HepG2 (cell line): ENCODE measurements at regions not wholly inside any gene's neighbourhood (a gene's known extent, or its start where the extent isn't known, plus 50 kb on each side); places are given as distances from the start of the nearest gene placed in this dataset. TPM values are rescaled to one million over a fixed set of nuclear protein-coding genes. Genes with fewer than 3 reads are reported as not detected.

Experiments used
- ATAC-seq: fragments of 200-7000 bp; cut with Tn5 transposase; 3 replicates; pipeline ENCODE4 v1.9.1; 2020; ENCODE audit warnings: mild to moderate bottlenecking, moderate library complexity
- BruUV-seq: library from RNA; stranded (reverse); fragments of 400-500 nt; replicated peaks from 2 replicates; lab custom pipeline; 2021; lab: Mats Ljungman, UMichigan
- CTCF ChIA-PET: fragments of 300-600 bp; formaldehyde crosslinking; extraction: SDS; loops from one replicate; lab custom pipeline; 2021; ENCODE audit warnings: low total read pairs, inconsistent platforms, low intra/inter-chr PET ratio; lab: Yijun Ruan, JAX
- POLR2A ChIA-PET: fragments of 350-600 bp; sonication (Branson Sonifier 250); formaldehyde crosslinking; loops from one replicate; lab custom pipeline; 2020; ENCODE audit warnings: antibody characterized with exemption, inconsistent platforms; lab: Yijun Ruan, JAX
- DNase-seq: peaks from one replicate; pipeline ENCODE4 v3.0.0-alpha.2; 2015; ENCODE audit warnings: low spot score
- FAIRE-seq: peaks from 3 replicates; lab custom pipeline; 2011; peaks lifted over from hg19 to GRCh38; lab: Jason Lieb, UNC
- H2AFZ ChIP-seq: one replicate; pipeline ENCODE4 v1.6.1; 2011; ENCODE audit warnings: low read length, inconsistent platforms
- H3K27ac ChIP-seq: fragments of 300-600 bp; 3 replicates; pipeline ENCODE4 v1.8.0; 2011; ENCODE audit warnings: mixed run types, mild to moderate bottlenecking, mixed read lengths, low read length, inconsistent platforms; ENCODE audit not compliant: insufficient read depth; ENCODE audit errors: extremely low read length
- H3K27me3 ChIP-seq, 2 experiments: fragments of 200-600 bp in 1 of 2; 2 replicates in 1 of 2; 3 replicates in 1 of 2; pipeline versions ENCODE4 v1.6.0 to v1.8.0; 2011; ENCODE audit warnings: low read length in 2 of 2, mild to moderate bottlenecking in 2 of 2, moderate library complexity in 2 of 2, inconsistent platforms in 1 of 2; ENCODE audit not compliant: insufficient read depth in 2 of 2, control insufficient read depth in 1 of 2
- H3K36me3 ChIP-seq, 2 experiments: fragments of 200-600 bp in 1 of 2; replicated peaks in 1 of 2; 2 replicates in 1 of 2; 3 replicates in 1 of 2; pipeline versions ENCODE4 v1.5.1 to v1.8.0; 2011; ENCODE audit warnings: low read length in 2 of 2, inconsistent platforms in 1 of 2; ENCODE audit not compliant: insufficient read depth in 2 of 2, control insufficient read depth in 1 of 2
- H3K4me1 ChIP-seq: 2 replicates; pipeline ENCODE4 v1.5.1; 2012; ENCODE audit warnings: low read length, inconsistent platforms; ENCODE audit not compliant: insufficient read depth
- H3K4me2 ChIP-seq: 2 replicates; pipeline ENCODE4 v1.6.0; 2011; ENCODE audit warnings: low read depth, low read length, inconsistent platforms
- H3K4me3 ChIP-seq, 3 experiments: fragments of 200-600 bp in 1 of 3; sonication (generic), shearing (Covaris generic) in 1 of 3; replicated peaks in 1 of 3; 2 replicates each; pipeline ENCODE4 v1.5.1; 2011 to 2016; ENCODE audit warnings: low read length in 3 of 3, inconsistent platforms in 2 of 3, low read depth in 2 of 3, mild to moderate bottlenecking in 2 of 3, control low read depth in 1 of 3, mixed read lengths in 1 of 3; ENCODE audit not compliant: insufficient read depth in 1 of 3
- H3K79me2 ChIP-seq: one replicate; pipeline ENCODE4 v1.6.1; 2011; ENCODE audit warnings: low read length, inconsistent platforms; ENCODE audit not compliant: insufficient read depth
- H3K9ac ChIP-seq: 2 replicates; pipeline ENCODE4 v1.6.0; 2011; ENCODE audit warnings: mild to moderate bottlenecking, low read depth, low read length, inconsistent platforms; ENCODE audit not compliant: insufficient read depth
- H3K9me3 ChIP-seq: 2 replicates; pipeline ENCODE4 v1.5.1; 2012; ENCODE audit warnings: mild to moderate bottlenecking, low read length
- H4K20me1 ChIP-seq: 2 replicates; pipeline ENCODE4 v1.6.0; 2011; ENCODE audit warnings: inconsistent platforms, mild to moderate bottlenecking, low read length, moderate library complexity; ENCODE audit not compliant: insufficient read depth
- ATF7 ChIP-seq, 2 experiments: fragments of 450-650 bp in 1 of 2; sonication (generic) in 1 of 2; formaldehyde crosslinking in 1 of 2; IDR thresholded peaks; 2 replicates each; pipeline versions ENCODE4 v1.4.0 to v1.6.1; 2016 to 2020; ENCODE audit warnings: antibody characterized with exemption in 1 of 2, mild to moderate bottlenecking in 1 of 2, missing genetic modification reagents in 1 of 2
- MEIS2 ChIP-seq: sonication (generic); formaldehyde crosslinking; IDR thresholded peaks from 2 replicates; pipeline ENCODE4 v1.9.0; 2021; ENCODE audit warnings: mild to moderate bottlenecking, missing genetic modification reagents
- WGBS: methylation state at CpG from one replicate; pipeline ENCODE4 v1.1.6; 2017; ENCODE audit warnings: low lambda C conversion rate; 5-methylcytosine and 5-hydroxymethylcytosine counted together
- in situ Hi-C: cut with HindIII; loops from 2 replicates; pipeline ENCODE4 v1.10.0; 2017; ENCODE audit warnings: low pct_unique_long_range_greater_than_20kb; ENCODE audit not compliant: extremely low pct_ligation_motif_present
- intact Hi-C: fragments of 100-400 bp; cut with micrococcal nuclease; formaldehyde crosslinking; loops from one replicate; pipeline ENCODE4 v1.10.0; 2022; ENCODE audit not compliant: unreplicated experiment
- microRNA-seq: library from miRNA; unstranded; fragments of <30 nt; microRNA quantifications from one replicate; pipeline ENCODE4, GENCODE V29; 2020
- small RNA-seq, 3 experiments: library from RNA; depleted of rRNA; stranded (forward); fragments of <200 nt; gene quantifications; one replicate each; pipeline ENCODE3, GENCODE V24; 2012; ENCODE audit warnings: low read depth in 2 of 3, low replicate concordance in 1 of 3; ENCODE audit not compliant: insufficient read length in 3 of 3, insufficient read depth in 2 of 3

GRCh38 chr21:20946701-20947100, 51.5 kb upstream of the NCAM2 start:
- Histone ChIP-seq H4K20me1 (no peaks in the 10 kb centered on the region), H2AFZ (no peak overlapping the region), H3K9ac (no peak overlapping the region), H3K9me3 (peaks cover 74% of the 10 kb centered on the region), H3K4me3 (no peak overlapping the region), H3K36me3 (no peaks in the 10 kb centered on the region), H3K4me2 (no peak overlapping the region), H3K79me2 (no peaks in the 10 kb centered on the region), H3K4me1 (no peaks in the 10 kb centered on the region), H3K27ac (no peak overlapping the region), H3K27me3 (no peaks in the 10 kb centered on the region)
- intact Hi-C loops (no loop called here), in situ Hi-C loops (no loop called here)
- 0 out of 2 replicates have a peak, but pooled peaks have one; percentile 4 for TF ChIP-seq ATF7 (IDR thresholded peaks at IDR 0.05)
- TF ChIP-seq ATF7 (CRISPR knock-in tag; IDR thresholded peaks at IDR 0.05), result no peak
- TF ChIP-seq MEIS2, result no peak
- CTCF ChIA-PET, result no interaction called here
- FAIRE-seq (no peak), DNase-seq (no peak), ATAC-seq (no peak)
- BruUV-seq, result no TSS peak
- POLR2A ChIA-PET, result no interaction called here
- 0% methylated on average over 4 of the region's 5 CpGs for WGBS

Small RNA genes in the stretch of these regions (microRNA-seq; reads per million reads assigned to microRNA genes)
- not detected for gene MIR548X

Small RNA genes in the stretch of these regions (small RNA-seq; reads per million reads assigned to genes)
- gene AL157359.3 (0 reads per million in 3 experiments), gene AP001506.1 (0 reads per million in 3 experiments), gene MIR548X (0 reads per million in 3 experiments), gene RN7SKP147 (0 reads per million in 3 experiments), gene RNU1-139P (0.33 to 2.9 (median 0.61) reads per million in 3 experiments), gene RNU6-772P (0 reads per million in 3 experiments), gene RPL37P4 (0 reads per million in 3 experiments)
